ENCODE measurements at regions not wholly inside any gene's neighbourhood (a gene's known extent, or its start where the extent isn't known, plus 50 kb on each side); places are given as distances from the start of the nearest gene placed in this dataset.
"Not testable (repeated sequence)": the region's sequence is repeated elsewhere in the genome, so short reads cannot be mapped to it uniquely, and the experiment has no call there.

DNA sequence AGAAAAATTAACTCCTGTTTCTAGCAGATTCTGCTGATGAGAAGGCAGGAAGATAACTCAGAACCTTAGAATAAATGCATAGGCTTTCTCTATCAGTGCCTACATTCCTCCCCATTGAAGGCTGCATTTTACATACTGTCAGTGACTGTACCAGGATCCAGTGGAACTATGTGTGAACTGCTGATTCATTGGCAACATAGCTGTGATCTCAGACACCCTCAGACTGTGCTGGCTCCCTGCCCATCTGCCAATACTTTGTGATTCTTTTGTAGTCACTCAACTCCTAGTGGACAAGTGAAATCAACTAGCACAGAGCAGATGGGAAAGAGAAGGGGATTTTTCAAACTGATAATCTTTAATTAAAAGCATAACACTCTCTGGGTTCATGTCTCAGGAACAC lies 375.8 kb downstream of the MDFIC start:
- no peaks in the 10 kb centered on the region for H3K9me3 ChIP-seq
- intact Hi-C loops (cut with DNase I): no loop called here
- H3K4me3 ChIP-seq: no peak overlapping the region
- no peak for DNase-seq
- H3K27me3 ChIP-seq: no peaks in the 10 kb centered on the region
- TF ChIP-seq, protein P1, sequence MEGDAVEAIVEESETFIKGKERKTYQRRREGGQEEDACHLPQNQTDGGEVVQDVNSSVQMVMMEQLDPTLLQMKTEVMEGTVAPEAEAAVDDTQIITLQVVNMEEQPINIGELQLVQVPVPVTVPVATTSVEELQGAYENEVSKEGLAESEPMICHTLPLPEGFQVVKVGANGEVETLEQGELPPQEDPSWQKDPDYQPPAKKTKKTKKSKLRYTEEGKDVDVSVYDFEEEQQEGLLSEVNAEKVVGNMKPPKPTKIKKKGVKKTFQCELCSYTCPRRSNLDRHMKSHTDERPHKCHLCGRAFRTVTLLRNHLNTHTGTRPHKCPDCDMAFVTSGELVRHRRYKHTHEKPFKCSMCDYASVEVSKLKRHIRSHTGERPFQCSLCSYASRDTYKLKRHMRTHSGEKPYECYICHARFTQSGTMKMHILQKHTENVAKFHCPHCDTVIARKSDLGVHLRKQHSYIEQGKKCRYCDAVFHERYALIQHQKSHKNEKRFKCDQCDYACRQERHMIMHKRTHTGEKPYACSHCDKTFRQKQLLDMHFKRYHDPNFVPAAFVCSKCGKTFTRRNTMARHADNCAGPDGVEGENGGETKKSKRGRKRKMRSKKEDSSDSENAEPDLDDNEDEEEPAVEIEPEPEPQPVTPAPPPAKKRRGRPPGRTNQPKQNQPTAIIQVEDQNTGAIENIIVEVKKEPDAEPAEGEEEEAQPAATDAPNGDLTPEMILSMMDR (IDR thresholded peaks at IDR 0.05): peak in 1 of 6 experiments; percentile 27
- no peak for TF ChIP-seq POLR2A (IDR thresholded peaks at IDR 0.05)
- no peak overlapping the region for H3K27ac ChIP-seq
- H3K36me3 ChIP-seq: no peaks in the 10 kb centered on the region
- no peaks in the 10 kb centered on the region for H3K4me1 ChIP-seq

DNA sequence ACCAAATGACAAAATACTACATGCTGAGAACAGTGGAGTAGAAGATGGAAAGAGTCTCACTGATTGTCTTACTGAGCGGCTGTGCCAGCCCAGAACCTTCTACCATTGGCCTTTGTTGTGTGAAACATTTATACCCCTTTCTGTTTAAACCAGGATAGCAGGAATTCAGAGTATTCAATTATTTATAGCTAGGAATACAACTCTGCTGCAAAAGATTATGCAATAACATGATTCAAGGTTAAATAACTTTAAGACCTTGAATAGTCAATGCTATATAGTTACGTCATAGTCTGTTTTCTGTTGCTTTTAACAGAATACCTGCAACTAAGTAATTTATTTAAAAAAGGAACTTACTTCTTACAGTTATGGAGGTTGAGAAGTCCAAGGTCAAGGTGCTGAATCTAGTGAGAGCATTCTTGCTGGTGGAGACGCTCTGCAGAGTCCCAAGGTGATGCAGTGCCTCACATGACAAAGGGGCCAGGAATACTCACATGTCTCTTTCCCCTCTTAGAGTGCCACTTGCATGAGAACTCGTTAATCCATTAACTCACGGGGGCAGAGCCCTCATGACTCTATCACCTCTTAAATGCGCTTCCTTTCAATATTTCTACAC lies 371.8 kb downstream of the MDFIC start:
- no peak overlapping the region for H3K4me3 ChIP-seq
- H3K9me3 ChIP-seq: no peaks in the 10 kb centered on the region
- intact Hi-C loops (cut with DNase I): no loop called here
- no peaks in the 10 kb centered on the region for H3K27me3 ChIP-seq
- TF ChIP-seq POLR2A (IDR thresholded peaks at IDR 0.05): no peak
- TF ChIP-seq, protein P1 (IDR thresholded peaks at IDR 0.05): no peak
- H3K36me3 ChIP-seq: no peaks in the 10 kb centered on the region
- WGBS, 2 donors: 70 to 81% methylated on average over 6 of the region's 6 CpGs
- DNase-seq: no peak
- H3K27ac ChIP-seq: no peak overlapping the region
- H3K4me1 ChIP-seq: no peaks in the 10 kb centered on the region

DNA sequence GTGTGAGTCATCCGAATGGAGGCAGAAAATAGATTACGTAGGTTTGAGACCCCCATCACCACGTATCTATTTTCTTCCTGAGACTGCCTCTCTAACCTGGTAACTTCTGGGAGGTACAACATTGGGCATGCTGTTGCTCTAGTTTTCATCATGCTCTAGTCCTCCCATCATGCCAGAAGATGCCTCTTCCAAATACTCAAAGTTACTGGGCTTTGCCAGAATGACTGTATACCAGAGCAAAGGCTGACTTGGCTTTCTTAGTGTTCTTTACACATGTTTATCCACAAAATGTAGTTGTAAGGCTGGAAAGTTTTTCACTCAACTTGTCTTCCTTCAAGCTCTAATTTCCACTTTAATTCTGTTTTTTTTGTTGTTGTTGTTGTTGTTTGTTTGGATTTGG lies 370.5 kb downstream of the MDFIC start:
- Histone ChIP-seq H3K4me1 (no peaks in the 10 kb centered on the region), H3K27ac (no peak overlapping the region), H3K9me3 (no peaks in the 10 kb centered on the region), H3K27me3 (no peaks in the 10 kb centered on the region), H3K4me3 (no peak overlapping the region), H3K36me3 (no peaks in the 10 kb centered on the region)
- WGBS, 2 donors: 88 to 95% methylated on average over 3 of the region's 3 CpGs
- intact Hi-C loops (cut with DNase I): no loop called here
- TF ChIP-seq POLR2A (IDR thresholded peaks at IDR 0.05): no peak
- TF ChIP-seq, protein P1 (IDR thresholded peaks at IDR 0.05): no peak
- no peak for DNase-seq

DNA sequence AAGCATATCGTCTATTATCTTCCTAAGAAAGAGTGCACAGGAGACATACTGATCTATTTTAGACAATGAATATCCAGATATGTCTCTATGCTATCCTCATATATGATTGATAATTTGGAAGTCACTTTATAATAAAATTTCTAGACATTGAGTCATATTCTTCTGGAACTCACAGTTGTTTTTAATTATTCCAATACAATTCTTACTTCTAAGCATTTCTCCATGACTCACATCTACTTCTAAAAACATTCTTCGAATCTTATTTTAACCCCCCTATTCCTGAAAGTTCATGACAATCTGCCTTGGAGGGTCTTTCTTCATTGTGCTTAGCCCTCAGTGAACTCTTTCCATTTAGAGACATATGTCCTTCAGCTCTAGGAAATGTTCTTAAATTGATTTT lies 368.1 kb downstream of the MDFIC start:
- Histone ChIP-seq H3K4me1 (no peaks in the 10 kb centered on the region), H3K27me3 (no peaks in the 10 kb centered on the region), H3K4me3 (no peak overlapping the region), H3K27ac (no peak overlapping the region), H3K9me3 (no peaks in the 10 kb centered on the region), H3K36me3 (no peaks in the 10 kb centered on the region)
- intact Hi-C loops (cut with DNase I): no loop called here
- DNase-seq: no peak
- 64 to 65% methylated on average over 2 of the region's 2 CpGs for WGBS, 2 donors
- TF ChIP-seq, protein P1 (IDR thresholded peaks at IDR 0.05): no peak
- no peak for TF ChIP-seq POLR2A (IDR thresholded peaks at IDR 0.05)

DNA sequence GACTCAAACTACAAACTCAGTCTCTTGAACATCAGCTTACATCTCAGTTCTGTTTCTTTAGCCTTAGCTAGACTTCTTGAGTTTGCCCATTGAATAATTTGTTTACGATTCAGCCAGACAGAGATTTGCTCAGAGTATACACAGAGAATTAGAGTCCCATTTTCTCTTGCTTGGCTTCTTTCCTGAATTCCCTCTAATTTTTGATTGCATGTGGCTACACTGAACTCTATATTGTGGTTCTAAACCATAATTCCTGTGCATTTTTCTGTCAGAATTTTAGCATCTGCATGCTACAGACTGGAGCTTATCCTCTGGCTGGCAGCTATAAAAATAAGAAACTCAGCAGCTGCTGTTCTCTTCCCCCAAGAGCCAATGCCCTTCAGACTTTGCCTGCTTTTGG lies 354.9 kb downstream of the MDFIC start:
- H3K27ac ChIP-seq: no peak overlapping the region
- no peak overlapping the region for H3K4me3 ChIP-seq
- DNase-seq: no peak
- no peaks in the 10 kb centered on the region for H3K9me3 ChIP-seq
- H3K36me3 ChIP-seq: no peaks in the 10 kb centered on the region
- 83 to 92% methylated on average over 1 of the region's 1 CpG for WGBS, 2 donors
- no peaks in the 10 kb centered on the region for H3K4me1 ChIP-seq
- TF ChIP-seq, protein P1 (IDR thresholded peaks at IDR 0.05): no peak
- no peak for TF ChIP-seq POLR2A (IDR thresholded peaks at IDR 0.05)
- intact Hi-C loops (cut with DNase I): no loop called here
- H3K27me3 ChIP-seq: no peaks in the 10 kb centered on the region

DNA sequence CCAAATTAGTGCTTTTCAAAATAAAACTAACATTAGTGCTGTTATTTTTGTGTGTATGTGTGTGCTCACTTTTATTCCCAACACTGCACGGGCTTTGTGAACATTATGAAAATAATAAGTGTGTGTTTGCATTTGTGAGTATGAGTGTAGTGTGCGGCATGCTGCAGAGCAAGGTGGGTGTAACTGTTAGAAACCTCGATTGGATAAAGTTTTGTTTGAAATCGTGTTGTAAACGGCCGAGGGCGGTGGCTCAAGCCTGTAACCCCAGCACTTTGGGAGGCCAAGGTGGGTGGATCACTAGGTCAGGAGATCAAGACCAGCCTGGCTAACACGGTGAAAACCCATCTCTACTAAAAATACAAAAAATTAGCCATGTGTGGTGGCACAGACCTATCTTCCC lies 352.0 kb downstream of the MDFIC start:
- 80 to 86% methylated on average over 8 of the region's 8 CpGs for WGBS, 2 donors
- H3K36me3 ChIP-seq; DNase-seq; H3K4me3 ChIP-seq; H3K27ac ChIP-seq; H3K9me3 ChIP-seq; intact Hi-C loops (cut with DNase I); H3K4me1 ChIP-seq; H3K27me3 ChIP-seq: not testable (repeated sequence)

Measured in esophagus squamous epithelium (tissue), 5 donors.